ENCODE measurements at regions not wholly inside any gene's neighbourhood (a gene's known extent, or its start where the extent isn't known, plus 50 kb on each side); places are given as distances from the start of the nearest gene placed in this dataset.

DNA sequence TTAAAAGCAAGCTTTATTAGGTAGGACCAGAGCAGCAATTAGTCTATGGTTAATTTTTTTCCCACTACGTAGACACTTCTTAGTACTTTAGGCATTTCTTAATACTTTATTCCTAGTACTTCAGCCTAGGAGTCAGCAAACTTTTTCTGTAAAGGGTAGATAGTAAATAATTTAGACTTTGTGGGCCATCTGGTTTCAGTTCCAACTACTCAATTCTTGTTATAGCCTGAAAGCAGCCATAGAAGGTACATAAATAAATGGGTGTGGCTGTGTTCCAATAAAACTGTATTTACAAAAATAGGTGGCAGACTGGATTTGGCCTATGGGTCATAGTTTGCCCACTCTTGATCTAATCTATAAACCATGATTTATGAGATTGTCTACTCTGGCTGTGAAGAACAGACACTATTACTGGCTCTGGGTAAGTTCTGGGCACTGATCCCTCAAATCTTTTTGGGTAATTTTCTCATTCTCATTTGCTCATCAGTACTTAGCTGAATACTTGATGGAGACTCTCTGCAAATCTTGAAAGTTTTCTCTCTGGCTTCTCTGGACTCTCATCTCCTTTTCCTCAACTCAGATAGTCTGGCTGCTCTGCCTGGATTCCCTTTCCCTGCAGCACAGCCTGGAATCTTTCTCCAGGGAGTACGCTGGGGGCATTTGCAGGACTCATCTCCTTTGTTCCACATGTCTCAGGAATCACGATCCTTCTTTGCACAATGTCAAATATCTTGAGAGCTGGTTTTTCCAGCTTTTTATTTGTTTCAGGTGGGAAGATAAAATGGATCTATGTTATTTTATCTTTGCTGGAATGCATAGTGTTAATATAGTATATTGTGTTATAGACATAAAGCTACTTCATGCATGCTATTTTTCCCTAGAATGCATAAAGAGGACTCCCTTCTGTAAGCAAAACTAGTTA is 524.8 kb upstream of the TBL1XR1 start:
- no peak overlapping the region for H2AFZ ChIP-seq (ENCODE audit: insufficient read depth, low read depth, low read length, poor library complexity, severe bottlenecking)
- no peaks in the 10 kb centered on the region for H3K9me3 Mint-ChIP-seq (ENCODE audit: insufficient read depth)
- H3K4me1 ChIP-seq (ENCODE audit: control insufficient read depth in 2 of 2, insufficient read depth in 2 of 2, low read length in 2 of 2), result peaks cover 0 to 4% of the 10 kb centered on the region in 2 donors
- H3K27ac Mint-ChIP-seq, result no peak overlapping the region
- intact Hi-C loops (cut with micrococcal nuclease), result no loop called here
- no peaks in the 10 kb centered on the region for H3K9me3 ChIP-seq (ENCODE audit: control extremely low read depth in 1 of 3, control insufficient read depth in 2 of 3, insufficient read depth in 1 of 3, low read length in 2 of 3)
- WGBS (ENCODE audit: insufficient coverage), result 100% methylated on average over 1 of the region's 3 CpGs
- H3K27ac ChIP-seq (ENCODE audit: low read length in 2 of 2), result no peak overlapping the region
- H4K20me1 ChIP-seq (ENCODE audit: control insufficient read depth, insufficient read depth, low read length, poor library complexity, severe bottlenecking), result no peaks in the 10 kb centered on the region
- H3K79me2 ChIP-seq (ENCODE audit: control insufficient read depth, insufficient read depth, low read length), result no peaks in the 10 kb centered on the region
- ATAC-seq (ENCODE audit: low read depth), result no peak
- DNase-seq, result no peak
- TF ChIP-seq CTCF (IDR thresholded peaks at IDR 0.05), result no peak
- no peak for TF ChIP-seq EZH2 (IDR thresholded peaks at IDR 0.05; ENCODE audit: borderline replicate concordance, insufficient read depth, low read depth, low read length, poor library complexity, severe bottlenecking)
- no peak overlapping the region for H3K4me3 ChIP-seq (ENCODE audit: control extremely low read depth in 1 of 5, extremely low read depth in 1 of 5, insufficient read depth in 1 of 5, low read depth in 2 of 5, low read length in 4 of 5)
- CTCF ChIA-PET, result no interaction called here
- no peak overlapping the region for H3K9ac ChIP-seq (ENCODE audit: low read length)
- peaks cover 4% of the 10 kb centered on the region for H3K27me3 Mint-ChIP-seq
- H3K36me3 ChIP-seq (replicated peaks in 1 of 2; ENCODE audit: control extremely low read depth in 1 of 2, control insufficient read depth in 1 of 2, extremely low read depth in 1 of 2, insufficient read depth in 2 of 2, low read length in 1 of 2), result no peaks in the 10 kb centered on the region
- H3K27me3 ChIP-seq (replicated peaks in 1 of 4; ENCODE audit: control extremely low read depth in 1 of 4, control insufficient read depth in 3 of 4, insufficient read depth in 4 of 4, low read length in 3 of 4), result no peaks in the 10 kb centered on the region
- POLR2A ChIA-PET, result no interaction called here
- H3K4me2 ChIP-seq (replicated peaks; ENCODE audit: low read depth, low read length, poor library complexity, severe bottlenecking), result no peak overlapping the region
- H3K4me3 Mint-ChIP-seq, result no peak overlapping the region
- peaks cover 6% of the 10 kb centered on the region for H3K4me1 Mint-ChIP-seq

DNA sequence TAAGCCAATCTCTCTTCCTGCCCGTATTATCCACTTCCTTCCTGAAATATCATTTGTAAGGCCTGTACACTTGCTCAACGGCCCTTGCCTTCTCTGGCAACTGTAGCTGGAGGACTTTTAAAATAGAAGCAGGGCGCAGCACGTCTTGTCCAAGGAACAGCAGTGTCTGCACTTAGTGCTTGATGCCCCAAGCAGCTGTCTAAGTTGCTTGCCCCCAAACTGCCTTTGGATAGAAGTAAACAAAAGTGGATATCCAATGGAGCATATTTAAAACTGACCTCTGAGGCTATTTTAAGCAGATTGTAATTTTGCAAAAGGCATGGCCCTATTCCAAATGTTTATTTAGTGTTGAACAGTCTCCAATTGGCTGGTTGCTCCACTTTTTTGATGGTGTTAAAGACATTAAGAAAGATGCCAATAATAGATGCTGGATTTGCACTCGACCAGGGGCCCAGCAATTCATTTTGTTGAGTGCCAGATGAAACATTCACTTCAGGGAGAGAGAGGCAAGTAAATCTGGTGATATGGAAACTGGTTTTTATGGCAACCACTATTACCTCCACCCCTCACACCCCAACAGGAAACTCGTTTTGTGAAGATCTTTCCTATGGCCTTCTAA is 526.8 kb upstream of the TBL1XR1 start:
- no peak overlapping the region for H3K27ac Mint-ChIP-seq
- no peaks in the 10 kb centered on the region for H3K79me2 ChIP-seq (ENCODE audit: control insufficient read depth, insufficient read depth, low read length)
- H3K27me3 ChIP-seq (replicated peaks in 1 of 4; ENCODE audit: control extremely low read depth in 1 of 4, control insufficient read depth in 3 of 4, insufficient read depth in 4 of 4, low read length in 3 of 4), result no peaks in the 10 kb centered on the region
- no peaks in the 10 kb centered on the region for H3K9me3 Mint-ChIP-seq (ENCODE audit: insufficient read depth)
- ChIA-PET CTCF (no interaction called here), POLR2A (no interaction called here)
- ATAC-seq (ENCODE audit: low read depth) (no peak), DNase-seq (no peak)
- WGBS (ENCODE audit: insufficient coverage), result 8% methylated on average over 4 of the region's 6 CpGs
- H3K4me3 ChIP-seq (ENCODE audit: control extremely low read depth in 1 of 5, extremely low read depth in 1 of 5, insufficient read depth in 1 of 5, low read depth in 2 of 5, low read length in 4 of 5), result no peak overlapping the region
- no peak overlapping the region for H3K27ac ChIP-seq (ENCODE audit: low read length in 2 of 2)
- H3K4me1 ChIP-seq (ENCODE audit: control insufficient read depth in 2 of 2, insufficient read depth in 2 of 2, low read length in 2 of 2), result peaks cover 0 to 4% of the 10 kb centered on the region in 2 donors
- H3K36me3 ChIP-seq (replicated peaks in 1 of 2; ENCODE audit: control extremely low read depth in 1 of 2, control insufficient read depth in 1 of 2, extremely low read depth in 1 of 2, insufficient read depth in 2 of 2, low read length in 1 of 2), result no peaks in the 10 kb centered on the region
- H3K4me2 ChIP-seq (replicated peaks; ENCODE audit: low read depth, low read length, poor library complexity, severe bottlenecking), result no peak overlapping the region
- H3K4me3 Mint-ChIP-seq, result no peak overlapping the region
- no peak overlapping the region for H2AFZ ChIP-seq (ENCODE audit: insufficient read depth, low read depth, low read length, poor library complexity, severe bottlenecking)
- H3K9ac ChIP-seq (ENCODE audit: low read length), result no peak overlapping the region
- TF ChIP-seq CTCF (IDR thresholded peaks at IDR 0.05), result no peak
- no peak for TF ChIP-seq EZH2 (IDR thresholded peaks at IDR 0.05; ENCODE audit: borderline replicate concordance, insufficient read depth, low read depth, low read length, poor library complexity, severe bottlenecking)
- peaks cover 4% of the 10 kb centered on the region for H3K27me3 Mint-ChIP-seq
- intact Hi-C loops (cut with micrococcal nuclease), result no loop called here
- H3K4me1 Mint-ChIP-seq, result peaks cover 9% of the 10 kb centered on the region
- H4K20me1 ChIP-seq (ENCODE audit: control insufficient read depth, insufficient read depth, low read length, poor library complexity, severe bottlenecking), result no peaks in the 10 kb centered on the region
- H3K9me3 ChIP-seq (ENCODE audit: control extremely low read depth in 1 of 3, control insufficient read depth in 2 of 3, insufficient read depth in 1 of 3, low read length in 2 of 3), result peaks cover 0 to 3% (median 0%) of the 10 kb centered on the region in 3 donors
